ENCODE measurements at regions not wholly inside any gene's neighbourhood (a gene's known extent, or its start where the extent isn't known, plus 50 kb on each side); places are given as distances from the start of the nearest gene placed in this dataset.

- no peak overlapping the region for H3K23ac ChIP-seq (ENCODE audit: insufficient read length)
- H2BK15ac ChIP-seq (ENCODE audit: low read length), result no peak overlapping the region
- no peak overlapping the region for H2BK5ac ChIP-seq (ENCODE audit: low read depth, low read length)
- no peak overlapping the region for H2AFZ ChIP-seq (ENCODE audit: low read length)
- H2BK20ac ChIP-seq (ENCODE audit: low read length), result no peak overlapping the region
- no peak overlapping the region for H3K27ac ChIP-seq (ENCODE audit: low read depth, low read length)
- H3K9me3 ChIP-seq (ENCODE audit: insufficient read depth in 2 of 2, low read depth in 1 of 2, low read length in 1 of 2), result no peaks in the 10 kb centered on the region
- FAIRE-seq (no peak), DNase-seq (ENCODE audit: low read depth in 1 of 2, low spot score in 2 of 2) (no peak)
- H3K79me2 ChIP-seq (ENCODE audit: control insufficient read depth in 1 of 2, insufficient read depth in 2 of 2, low read length in 2 of 2), result no peaks in the 10 kb centered on the region
- no peak overlapping the region for H4K8ac ChIP-seq (ENCODE audit: extremely low read depth, insufficient read depth, low read length)
- no peaks in the 10 kb centered on the region for H3K79me1 ChIP-seq (ENCODE audit: low read depth, low read length)
- no peak overlapping the region for H3K56ac ChIP-seq (replicated peaks; ENCODE audit: insufficient read length, low read depth, low read length)
- no peak overlapping the region for H2BK120ac ChIP-seq (replicated peaks; ENCODE audit: low read depth, low read length)
- ChIA-PET CTCF (ENCODE audit: partially characterized antibody) (interaction anchor here (1.3 to 3.4 kb wide), 9 partner anchors 8 to 285 kb away, joined by 3 to 19 read pairs (median 9); no protein-coding TSS in a partner anchor), POLR2A (ENCODE audit: partially characterized antibody) (no interaction called here)
- no peak overlapping the region for H3K4me2 ChIP-seq (ENCODE audit: insufficient read depth in 1 of 2, low read depth in 2 of 2, low read length in 2 of 2)
- H3K4me3 ChIP-seq (ENCODE audit: extremely low read depth in 1 of 4, insufficient read depth in 2 of 4, low read depth in 3 of 4, low read length in 4 of 4), result no peak overlapping the region
- peaks cover 0 to 4% (median 2%) of the 10 kb centered on the region in 4 experiments; a peak in 3 of 7 replicates for H3K4me1 ChIP-seq (replicated peaks in 1 of 4; ENCODE audit: control insufficient read depth in 3 of 4, insufficient read depth in 4 of 4, low read length in 3 of 4)
- no peaks in the 10 kb centered on the region for H3K23me2 ChIP-seq (ENCODE audit: low read depth, low read length)
- no peak overlapping the region for H3K9ac ChIP-seq (replicated peaks in 1 of 4; ENCODE audit: extremely low read depth in 1 of 4, low read depth in 3 of 4, low read length in 3 of 4)
- no peak overlapping the region for H4K91ac ChIP-seq (replicated peaks; ENCODE audit: insufficient read length, low read length)
- no peaks in the 10 kb centered on the region for H4K20me1 ChIP-seq (replicated peaks in 1 of 2; ENCODE audit: control insufficient read depth in 1 of 2, insufficient read depth in 2 of 2, low read length in 2 of 2)
- no peak overlapping the region for H3K4ac ChIP-seq (replicated peaks; ENCODE audit: insufficient read length, low read depth, low read length)
- no peaks in the 10 kb centered on the region for H3K27me3 ChIP-seq (replicated peaks in 1 of 4; ENCODE audit: control insufficient read depth in 3 of 4, extremely low read depth in 1 of 4, insufficient read depth in 3 of 4, low read length in 3 of 4)
- 79% methylated on average over 6 of the region's 6 CpGs; no CpG with 5 or more reads in 1 of the 2 experiments for WGBS, 2 experiments (ENCODE audit: extremely low coverage in 1 of 2, insufficient coverage in 1 of 2, insufficient read length in 1 of 2, insufficient replicate concordance in 2 of 2, low coverage in 1 of 2, low lambda C conversion rate in 2 of 2, missing lambda C conversion rate in 1 of 2)
- no peaks in the 10 kb centered on the region for H3K36me3 ChIP-seq (ENCODE audit: control insufficient read depth in 2 of 4, insufficient read depth in 4 of 4, low read length in 3 of 4)
- H2AK5ac ChIP-seq (ENCODE audit: low read depth, low read length), result no peak overlapping the region
- H3K18ac ChIP-seq (ENCODE audit: extremely low read depth, low read length), result no peak overlapping the region
- H4K5ac ChIP-seq (ENCODE audit: insufficient read length, low read depth, low read length), result no peak overlapping the region
- no peak overlapping the region for H2BK12ac ChIP-seq (ENCODE audit: low read depth, low read length)
- H3K14ac ChIP-seq (ENCODE audit: insufficient read length), result no peak overlapping the region
- no peak for TF ChIP-seq SUZ12 (IDR thresholded peaks at IDR 0.05; ENCODE audit: low read length)
- TF ChIP-seq ATF2 (IDR thresholded peaks at IDR 0.05; ENCODE audit: low read length), result no peak
- no peak for TF ChIP-seq ZNF274 (IDR thresholded peaks at IDR 0.05; ENCODE audit: borderline replicate concordance, extremely low read depth, low read length)
- no peak for TF ChIP-seq KDM5A (IDR thresholded peaks at IDR 0.05; ENCODE audit: low read length)
- TF ChIP-seq SP2 (IDR thresholded peaks at IDR 0.05; ENCODE audit: low read length), result no peak
- TF ChIP-seq TAF7 (optimal IDR thresholded peaks at IDR 0.05; ENCODE audit: borderline replicate concordance, low read depth, low read length), result no peak
- no peak for TF ChIP-seq EP300 (IDR thresholded peaks at IDR 0.05; ENCODE audit: borderline replicate concordance in 1 of 2, low read depth in 2 of 2, low read length in 2 of 2)
- no peak for TF ChIP-seq GABPA (IDR thresholded peaks at IDR 0.05; ENCODE audit: borderline replicate concordance, insufficient read depth, low read length)
- no peak for TF ChIP-seq CBX5 (IDR thresholded peaks at IDR 0.05; ENCODE audit: low read depth, low read length)
- no peak for TF ChIP-seq EGR1 (IDR thresholded peaks at IDR 0.05; ENCODE audit: borderline replicate concordance, low read depth, low read length)
- no peak for TF ChIP-seq SP1 (IDR thresholded peaks at IDR 0.05; ENCODE audit: low read depth, low read length)
- TF ChIP-seq SIX5 (IDR thresholded peaks at IDR 0.05; ENCODE audit: low read depth, low read length), result no peak
- TF ChIP-seq HDAC6 (IDR thresholded peaks at IDR 0.05; ENCODE audit: low read depth, low read length), result no peak
- TF ChIP-seq PHF8 (conservative IDR thresholded peaks at IDR 0.05; ENCODE audit: low read depth, low read length), result no peak
Measured at GRCh38 chr12:127675936-127676335, 591.0 kb upstream of the TMEM132C start.
